Osteocyte (in vitro differentiated cells): ENCODE measurements at regions not wholly inside any gene's neighbourhood (a gene's known extent, or its start where the extent isn't known, plus 50 kb on each side); places are given as distances from the start of the nearest gene placed in this dataset.

Experiments
- DNase-seq: peaks from one replicate; pipeline ENCODE4 v3.0.0; 2021; ENCODE audit warnings: mixed read lengths; ENCODE audit not compliant: unreplicated experiment; ENCODE audit errors: extremely low spot score
- H3K27ac Mint-ChIP-seq: one replicate; pipeline ENCODE4 v1.8.0; 2021; ENCODE audit warnings: mild to moderate bottlenecking, mixed read lengths; ENCODE audit not compliant: unreplicated experiment
- H3K27me3 Mint-ChIP-seq: one replicate; pipeline ENCODE4 v1.8.0; 2021; ENCODE audit warnings: mixed read lengths; ENCODE audit not compliant: unreplicated experiment
- H3K36me3 Mint-ChIP-seq: one replicate; pipeline ENCODE4 v1.8.0; 2021; ENCODE audit warnings: mixed read lengths; ENCODE audit not compliant: unreplicated experiment
- H3K4me1 Mint-ChIP-seq: one replicate; pipeline ENCODE4 v1.8.0; 2021; ENCODE audit warnings: mixed read lengths; ENCODE audit not compliant: unreplicated experiment
- H3K4me3 Mint-ChIP-seq: one replicate; pipeline ENCODE4 v1.8.0; 2021; ENCODE audit warnings: mild to moderate bottlenecking, moderate library complexity, mixed read lengths; ENCODE audit not compliant: unreplicated experiment
- H3K9me3 Mint-ChIP-seq: one replicate; pipeline ENCODE4 v1.8.0; 2021; ENCODE audit warnings: mixed read lengths; ENCODE audit not compliant: unreplicated experiment
- TF ChIP-seq, protein P1 (sequence below): fragments of 200-600 bp; sonication (generic); IDR thresholded peaks from 2 replicates; pipeline ENCODE4 v1.5.0; 2021; ENCODE audit warnings: antibody characterized with exemption, mild to moderate bottlenecking, moderate library complexity

DNA sequence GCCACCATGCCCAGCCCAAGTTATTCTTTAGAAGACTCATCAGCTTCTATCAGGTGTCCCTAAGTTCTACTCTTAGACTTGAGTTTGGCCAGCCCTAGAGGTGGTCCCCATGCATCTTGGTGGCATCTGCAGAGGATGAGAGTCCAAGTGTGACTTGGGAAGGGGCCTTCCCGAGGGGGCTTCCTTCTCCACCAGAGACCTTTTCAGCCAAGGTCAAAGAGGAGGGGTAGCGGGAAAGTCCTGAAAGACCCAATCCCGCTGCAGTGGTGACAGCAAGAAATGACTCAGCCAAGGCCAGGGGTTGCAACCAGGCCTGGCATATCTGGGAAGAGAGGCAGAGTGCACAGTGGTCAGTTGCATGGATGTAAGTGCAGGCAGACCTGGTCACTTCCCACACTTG is 61.7 kb upstream of the MGMT start:
- TF ChIP-seq, protein P1, sequence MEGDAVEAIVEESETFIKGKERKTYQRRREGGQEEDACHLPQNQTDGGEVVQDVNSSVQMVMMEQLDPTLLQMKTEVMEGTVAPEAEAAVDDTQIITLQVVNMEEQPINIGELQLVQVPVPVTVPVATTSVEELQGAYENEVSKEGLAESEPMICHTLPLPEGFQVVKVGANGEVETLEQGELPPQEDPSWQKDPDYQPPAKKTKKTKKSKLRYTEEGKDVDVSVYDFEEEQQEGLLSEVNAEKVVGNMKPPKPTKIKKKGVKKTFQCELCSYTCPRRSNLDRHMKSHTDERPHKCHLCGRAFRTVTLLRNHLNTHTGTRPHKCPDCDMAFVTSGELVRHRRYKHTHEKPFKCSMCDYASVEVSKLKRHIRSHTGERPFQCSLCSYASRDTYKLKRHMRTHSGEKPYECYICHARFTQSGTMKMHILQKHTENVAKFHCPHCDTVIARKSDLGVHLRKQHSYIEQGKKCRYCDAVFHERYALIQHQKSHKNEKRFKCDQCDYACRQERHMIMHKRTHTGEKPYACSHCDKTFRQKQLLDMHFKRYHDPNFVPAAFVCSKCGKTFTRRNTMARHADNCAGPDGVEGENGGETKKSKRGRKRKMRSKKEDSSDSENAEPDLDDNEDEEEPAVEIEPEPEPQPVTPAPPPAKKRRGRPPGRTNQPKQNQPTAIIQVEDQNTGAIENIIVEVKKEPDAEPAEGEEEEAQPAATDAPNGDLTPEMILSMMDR, result no peak
- Mint-ChIP-seq H3K27me3 (no peaks in the 10 kb centered on the region), H3K27ac (no peak overlapping the region)

DNA sequence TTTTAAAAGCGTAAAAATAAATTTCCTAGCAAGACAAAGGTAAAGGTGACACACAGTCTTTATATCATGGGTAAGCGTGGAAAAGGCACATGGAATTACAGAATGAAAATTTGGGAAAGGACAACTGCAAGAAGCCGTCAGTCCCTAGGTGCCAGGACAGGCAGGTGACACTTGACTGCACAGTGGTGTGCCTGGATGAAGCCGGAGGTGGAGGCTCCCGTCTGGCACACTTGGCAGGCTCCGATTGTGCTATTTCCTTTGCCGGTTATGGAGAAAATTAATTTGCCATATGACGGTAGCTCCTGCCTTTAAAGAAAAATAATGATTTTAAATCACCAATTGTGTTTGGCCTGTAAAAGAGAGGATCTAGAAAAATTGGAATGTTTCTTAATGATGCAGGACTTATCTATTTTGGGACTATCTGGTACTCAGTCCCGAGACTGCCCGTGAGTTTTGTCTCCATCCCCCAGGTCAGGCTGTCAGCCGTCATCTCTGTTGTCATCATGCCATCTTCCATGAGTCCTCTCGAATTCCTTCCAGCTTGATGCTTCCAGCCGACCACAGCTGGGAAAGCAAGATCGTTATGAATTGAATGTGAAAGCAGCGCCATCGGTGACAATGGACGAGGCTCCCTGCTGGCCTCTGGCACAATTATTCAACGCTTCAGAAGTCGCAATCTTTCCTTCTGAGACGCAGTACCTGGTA is 56.2 kb upstream of the MGMT start:
- Mint-ChIP-seq H3K36me3 (no peaks in the 10 kb centered on the region), H3K4me1 (no peaks in the 10 kb centered on the region), H3K4me3 (no peak overlapping the region), H3K9me3 (peaks cover 10% of the 10 kb centered on the region), H3K27me3 (no peaks in the 10 kb centered on the region), H3K27ac (no peak overlapping the region)
- TF ChIP-seq, protein P1, result no peak
- DNase-seq, result peak; percentile 57

More for the DNA sequence above, 61.7 kb upstream of the MGMT start:
- Mint-ChIP-seq H3K9me3 (peaks cover 18% of the 10 kb centered on the region), H3K4me1 (no peaks in the 10 kb centered on the region), H3K36me3 (no peaks in the 10 kb centered on the region), H3K4me3 (no peak overlapping the region)
- peak; percentile 63 for DNase-seq

DNA sequence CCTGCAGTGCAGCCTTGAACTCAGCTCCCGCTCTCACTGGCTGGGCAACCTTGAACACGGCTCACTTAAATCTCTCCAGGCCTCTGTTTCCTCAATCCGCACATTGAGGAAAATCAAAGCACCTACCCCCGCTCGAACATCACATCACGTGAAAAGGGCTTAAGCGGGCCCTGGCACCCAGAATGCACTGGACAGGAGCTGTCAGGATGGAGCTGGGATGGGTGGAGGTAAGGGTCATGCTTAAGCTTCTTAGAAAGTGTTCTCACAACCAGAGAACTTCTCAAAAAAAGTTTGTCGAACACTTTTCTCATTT is 55.7 kb upstream of the MGMT start:
- Mint-ChIP-seq H3K4me3 (no peak overlapping the region), H3K36me3 (no peaks in the 10 kb centered on the region)
- peak; percentile 59 for DNase-seq

DNA sequence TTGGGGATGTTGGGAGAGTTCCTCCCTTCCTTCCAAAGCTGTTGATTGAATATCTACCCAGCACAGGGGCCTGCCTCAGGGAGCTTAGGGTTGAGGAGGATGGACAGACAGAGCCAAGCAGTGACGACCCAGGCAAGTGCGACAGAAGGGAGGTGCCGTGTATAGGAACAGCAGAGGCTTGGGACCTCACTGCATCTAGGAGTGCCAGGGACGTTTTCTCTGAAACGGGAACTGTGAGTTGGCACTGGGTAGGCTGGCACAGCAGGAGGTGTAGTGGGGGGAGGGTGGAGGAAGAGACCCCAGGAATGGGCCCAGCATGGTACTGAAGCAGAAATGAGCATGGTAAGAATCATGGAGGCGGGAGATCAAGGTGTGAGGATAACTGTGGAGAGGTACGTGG is 55.3 kb upstream of the MGMT start:
- TF ChIP-seq, protein P1, result no peak
- Mint-ChIP-seq H3K36me3 (no peaks in the 10 kb centered on the region), H3K4me3 (no peak overlapping the region), H3K27ac (no peak overlapping the region), H3K9me3 (peaks cover 4% of the 10 kb centered on the region), H3K4me1 (no peaks in the 10 kb centered on the region), H3K27me3 (no peaks in the 10 kb centered on the region)
- peak; percentile 53 for DNase-seq

More for the DNA sequence above, 55.7 kb upstream of the MGMT start:
- no peak overlapping the region for H3K27ac Mint-ChIP-seq
- TF ChIP-seq, protein P1, result no peak
- no peaks in the 10 kb centered on the region for H3K27me3 Mint-ChIP-seq
- peaks cover 7% of the 10 kb centered on the region for H3K9me3 Mint-ChIP-seq
- H3K4me1 Mint-ChIP-seq, result no peaks in the 10 kb centered on the region

DNA sequence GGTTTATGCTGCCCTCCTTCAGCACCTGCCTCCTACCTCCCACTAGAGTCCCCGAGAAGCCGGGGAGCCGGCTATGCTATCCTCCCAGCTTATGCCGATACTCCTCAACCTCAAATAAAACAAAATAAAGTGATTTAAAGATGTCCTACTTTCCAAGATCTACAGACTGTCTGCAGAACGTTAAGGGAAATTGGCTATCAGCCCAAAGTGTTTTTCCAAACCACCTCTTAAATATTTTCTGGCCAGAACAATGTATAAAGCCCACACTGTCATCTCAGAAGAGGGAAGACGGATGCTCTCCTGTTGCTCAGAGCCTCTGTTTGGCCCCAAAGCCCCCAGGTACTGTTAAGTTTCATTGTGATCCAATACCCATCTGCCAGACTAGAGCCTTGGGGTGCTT is 54.0 kb upstream of the MGMT start:
- Mint-ChIP-seq H3K27ac (no peak overlapping the region), H3K36me3 (no peaks in the 10 kb centered on the region), H3K4me1 (no peaks in the 10 kb centered on the region), H3K4me3 (no peak overlapping the region), H3K9me3 (no peaks in the 10 kb centered on the region), H3K27me3 (no peaks in the 10 kb centered on the region)
- peak; percentile 54 for DNase-seq
- TF ChIP-seq, protein P1, result no peak
